Endothelial cell of umbilical vein (primary cell): ENCODE measurements at regions not wholly inside any gene's neighbourhood (a gene's known extent, or its start where the extent isn't known, plus 50 kb on each side); places are given as distances from the start of the nearest gene placed in this dataset.

Experiments
- BruUV-seq: library from RNA; stranded (reverse); fragments of 400-500 nt; replicated peaks from 2 replicates; lab custom pipeline; 2021; lab: Mats Ljungman, UMichigan
- CTCF ChIA-PET: fragments of 300-600, 350-600 bp; sonication (Branson Sonifier 250); formaldehyde crosslinking; loops from one replicate; lab custom pipeline; 2021; ENCODE audit warnings: antibody characterized with exemption, inconsistent platforms; lab: Charles Lee
- POLR2A ChIA-PET: fragments of 300-600, 350-600 bp; sonication (Branson Sonifier 250); formaldehyde crosslinking; loops from one replicate; lab custom pipeline; 2021; ENCODE audit warnings: antibody characterized with exemption, inconsistent platforms; lab: Charles Lee
- DNase-seq: peaks from one replicate; pipeline ENCODE4 v3.0.0-alpha.2; 2011; ENCODE audit warnings: low read depth, low spot score
- FAIRE-seq: peaks from 2 replicates; lab custom pipeline; 2011; peaks lifted over from hg19 to GRCh38; lab: Jason Lieb, UNC
- H2AFZ ChIP-seq: 2 replicates; pipeline ENCODE4 v1.6.0; 2012; ENCODE audit warnings: low read depth, low read length, control low read depth, inconsistent platforms
- H3K27ac ChIP-seq: 2 replicates; pipeline ENCODE4 v1.5.1; 2011; ENCODE audit warnings: low read depth, mild to moderate bottlenecking, control low read depth, low read length, moderate library complexity; ENCODE audit not compliant: insufficient read depth
- H3K27me3 ChIP-seq, 2 experiments: 2 replicates each; pipeline versions ENCODE4 v1.6.0 to v1.6.1; 2011; ENCODE audit warnings: low read length in 2 of 2, mixed read lengths in 1 of 2; ENCODE audit not compliant: control insufficient read depth in 2 of 2, insufficient read depth in 2 of 2
- H3K36me3 ChIP-seq, 2 experiments: 2 replicates in 1 of 2; 3 replicates in 1 of 2; pipeline ENCODE4 v1.5.1; 2011; ENCODE audit warnings: low read length in 2 of 2, mild to moderate bottlenecking in 1 of 2, moderate library complexity in 1 of 2; ENCODE audit not compliant: control insufficient read depth in 2 of 2, insufficient read depth in 2 of 2; ENCODE audit errors: extremely low read depth in 1 of 2
- H3K4me1 ChIP-seq: 3 replicates; pipeline ENCODE4 v1.5.1; 2011; ENCODE audit warnings: mild to moderate bottlenecking, low read length; ENCODE audit not compliant: control insufficient read depth, insufficient read depth; ENCODE audit errors: extremely low read depth
- H3K4me2 ChIP-seq: 2 replicates; pipeline ENCODE4 v1.6.1; 2011; ENCODE audit warnings: low read length, control low read depth, mixed read lengths; ENCODE audit not compliant: insufficient read depth
- H3K4me3 ChIP-seq, 3 experiments: fragments of 200-600 bp in 1 of 3; sonication (generic), shearing (Covaris generic) in 1 of 3; replicated peaks in 1 of 3; 2 replicates each; pipeline ENCODE4 v1.5.1; 2011 to 2016; ENCODE audit warnings: control low read depth in 3 of 3, low read length in 3 of 3, mild to moderate bottlenecking in 2 of 3, inconsistent platforms in 1 of 3, low read depth in 1 of 3, moderate library complexity in 1 of 3; ENCODE audit not compliant: insufficient read depth in 1 of 3
- H3K79me2 ChIP-seq: 2 replicates; pipeline ENCODE4 v1.6.0; 2012; ENCODE audit warnings: low read length, inconsistent platforms; ENCODE audit not compliant: control insufficient read depth, insufficient read depth
- H3K9ac ChIP-seq: replicated peaks from 2 replicates; pipeline ENCODE3; 2011; ENCODE audit warnings: low read length, control low read depth; ENCODE audit not compliant: insufficient read depth; ENCODE audit errors: extremely low read depth
- H3K9me1 ChIP-seq: replicated peaks from 3 replicates; pipeline ENCODE4 v1.6.0; 2011; ENCODE audit warnings: mild to moderate bottlenecking, low read length; ENCODE audit not compliant: control insufficient read depth, insufficient read depth; ENCODE audit errors: extremely low read depth
- H3K9me3 ChIP-seq: replicated peaks from 2 replicates; pipeline ENCODE4 v1.5.1; 2012; ENCODE audit warnings: low read length, inconsistent platforms; ENCODE audit not compliant: control insufficient read depth, insufficient read depth
- H4K20me1 ChIP-seq: replicated peaks from 2 replicates; pipeline ENCODE3; 2011; ENCODE audit warnings: mild to moderate bottlenecking, low read length; ENCODE audit not compliant: control insufficient read depth, insufficient read depth; ENCODE audit errors: extremely low read depth
- EZH2 ChIP-seq: IDR thresholded peaks from 2 replicates; pipeline ENCODE4 v1.6.1; 2012; ENCODE audit warnings: borderline replicate concordance, low read depth, mild to moderate bottlenecking, moderate library complexity, low read length, inconsistent platforms; ENCODE audit not compliant: severe bottlenecking
- FOS ChIP-seq: IDR thresholded peaks from 2 replicates; pipeline ENCODE4 v1.6.1; 2011; ENCODE audit warnings: mild to moderate bottlenecking, low read length, moderate library complexity, borderline replicate concordance; ENCODE audit not compliant: insufficient read depth
- GATA2 ChIP-seq: IDR thresholded peaks from 2 replicates; pipeline ENCODE4 v1.7.0; 2011; ENCODE audit warnings: low read depth, mild to moderate bottlenecking, moderate library complexity, mixed read lengths, low read length; ENCODE audit not compliant: insufficient read length, insufficient read depth
- JUN ChIP-seq: IDR thresholded peaks from 2 replicates; pipeline ENCODE4 v1.6.1; 2011; ENCODE audit warnings: borderline replicate concordance, low read depth; ENCODE audit not compliant: insufficient read length, insufficient read depth
- MYC ChIP-seq: IDR thresholded peaks from one replicate; pipeline ENCODE4 v1.6.1; 2011; ENCODE audit warnings: mild to moderate bottlenecking, low read depth, low read length
- POLR2A ChIP-seq: IDR thresholded peaks from 2 replicates; pipeline ENCODE4 v1.6.1; 2012; ENCODE audit warnings: low read depth, mild to moderate bottlenecking, control low read depth, low read length
- POLR2AphosphoS5 ChIP-seq: IDR thresholded peaks from 2 replicates; pipeline ENCODE4 v1.6.1; 2012; ENCODE audit warnings: low read depth, mild to moderate bottlenecking, control low read depth, low read length, moderate library complexity; ENCODE audit not compliant: insufficient read depth
- dilution Hi-C: fragments of 300-500 bp; cut with MboI; formaldehyde crosslinking; loops from one replicate; pipeline ENCODE4 v1.15.0; 2019; ENCODE audit warnings: low sequenced_read_pairs; ENCODE audit not compliant: extremely low pct_ligation_motif_present
- intact Hi-C: fragments of 100-400 bp; cut with micrococcal nuclease; formaldehyde crosslinking; loops from one replicate; pipeline ENCODE4 v1.10.0; 2022
- TF ChIP-seq, protein P1 (sequence below), 2 donors: IDR thresholded peaks; 1 replicate in 1 of 2; 2 replicates in 1 of 2; pipeline ENCODE4 v1.5.1; 2011; ENCODE audit warnings: low read length in 2 of 2, mild to moderate bottlenecking in 2 of 2, moderate library complexity in 2 of 2, control low read depth in 1 of 2, inconsistent platforms in 1 of 2, low read depth in 1 of 2; ENCODE audit not compliant: insufficient read depth in 1 of 2; ENCODE audit errors: extremely low read depth in 1 of 2
- TF ChIP-seq, protein P2 (sequence below): IDR thresholded peaks from 2 replicates; pipeline ENCODE4 v1.6.1; 2011; ENCODE audit not compliant: insufficient read depth, insufficient read length

DNA sequence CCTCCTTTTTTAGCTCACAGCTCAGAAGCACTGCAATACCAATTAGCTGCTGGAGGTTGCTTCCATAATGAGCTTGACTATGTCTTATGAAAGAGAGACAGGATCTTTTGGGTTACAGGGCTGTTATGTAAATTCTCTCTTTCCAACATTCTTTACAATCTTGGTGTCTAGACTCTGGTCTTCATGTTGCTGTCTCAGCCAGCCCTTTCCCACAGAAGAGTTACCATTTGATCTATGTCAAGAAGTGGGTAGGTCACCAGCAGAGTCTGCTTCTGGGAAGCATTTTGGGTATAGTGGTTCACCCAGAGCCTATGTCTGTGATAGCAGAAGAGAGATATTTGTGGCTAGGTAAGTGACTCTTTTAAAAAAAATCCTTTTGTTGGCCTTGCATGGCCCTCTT is 234.5 kb downstream of the SATB1 start:
- FAIRE-seq (no peak), DNase-seq (no peak)
- H3K79me2 ChIP-seq, result no peaks in the 10 kb centered on the region
- peaks cover 3% of the 10 kb centered on the region for H3K9me3 ChIP-seq
- no peaks in the 10 kb centered on the region for H3K4me1 ChIP-seq
- ChIA-PET CTCF (no interaction called here), POLR2A (no interaction called here)
- dilution Hi-C loops (no loop called here), intact Hi-C loops (no loop called here)
- no peaks in the 10 kb centered on the region for H3K9me1 ChIP-seq
- no peak overlapping the region for H3K27ac ChIP-seq
- no peak overlapping the region for H2AFZ ChIP-seq
- no peak overlapping the region for H3K4me2 ChIP-seq
- no TSS peak for BruUV-seq
- H3K27me3 ChIP-seq, result no peaks in the 10 kb centered on the region
- H4K20me1 ChIP-seq, result no peaks in the 10 kb centered on the region
- H3K4me3 ChIP-seq, result no peak overlapping the region
- no peaks in the 10 kb centered on the region for H3K36me3 ChIP-seq
- H3K9ac ChIP-seq, result no peak overlapping the region
- TF ChIP-seq, protein P1, sequence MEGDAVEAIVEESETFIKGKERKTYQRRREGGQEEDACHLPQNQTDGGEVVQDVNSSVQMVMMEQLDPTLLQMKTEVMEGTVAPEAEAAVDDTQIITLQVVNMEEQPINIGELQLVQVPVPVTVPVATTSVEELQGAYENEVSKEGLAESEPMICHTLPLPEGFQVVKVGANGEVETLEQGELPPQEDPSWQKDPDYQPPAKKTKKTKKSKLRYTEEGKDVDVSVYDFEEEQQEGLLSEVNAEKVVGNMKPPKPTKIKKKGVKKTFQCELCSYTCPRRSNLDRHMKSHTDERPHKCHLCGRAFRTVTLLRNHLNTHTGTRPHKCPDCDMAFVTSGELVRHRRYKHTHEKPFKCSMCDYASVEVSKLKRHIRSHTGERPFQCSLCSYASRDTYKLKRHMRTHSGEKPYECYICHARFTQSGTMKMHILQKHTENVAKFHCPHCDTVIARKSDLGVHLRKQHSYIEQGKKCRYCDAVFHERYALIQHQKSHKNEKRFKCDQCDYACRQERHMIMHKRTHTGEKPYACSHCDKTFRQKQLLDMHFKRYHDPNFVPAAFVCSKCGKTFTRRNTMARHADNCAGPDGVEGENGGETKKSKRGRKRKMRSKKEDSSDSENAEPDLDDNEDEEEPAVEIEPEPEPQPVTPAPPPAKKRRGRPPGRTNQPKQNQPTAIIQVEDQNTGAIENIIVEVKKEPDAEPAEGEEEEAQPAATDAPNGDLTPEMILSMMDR (IDR thresholded peaks at IDR 0.05; ENCODE audit: extremely low read depth in 1 of 2, insufficient read depth in 1 of 2, low read depth in 1 of 2, low read length in 2 of 2), result no peak
- TF ChIP-seq EZH2, result no peak
- no peak for TF ChIP-seq GATA2
- TF ChIP-seq, protein P2, sequence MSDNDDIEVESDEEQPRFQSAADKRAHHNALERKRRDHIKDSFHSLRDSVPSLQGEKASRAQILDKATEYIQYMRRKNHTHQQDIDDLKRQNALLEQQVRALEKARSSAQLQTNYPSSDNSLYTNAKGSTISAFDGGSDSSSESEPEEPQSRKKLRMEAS, result no peak
- no peak for TF ChIP-seq JUN
- no peak for TF ChIP-seq POLR2A
- TF ChIP-seq POLR2AphosphoS5, result no peak
- TF ChIP-seq MYC, result no peak
- TF ChIP-seq FOS, result no peak
